B cell (primary cell): ENCODE measurements at regions not wholly inside any gene's neighbourhood (a gene's known extent, or its start where the extent isn't known, plus 50 kb on each side); places are given as distances from the start of the nearest gene placed in this dataset.

Experiments
- ATAC-seq: fragments of 200-7000 bp; cut with Tn5 transposase; one replicate; pipeline ENCODE4 v1.10.0; 2021; ENCODE audit warnings: low read depth, mild to moderate bottlenecking, moderate number of reproducible peaks, moderate library complexity
- CTCF ChIA-PET: fragments of 350-600 bp; sonication (Branson Sonifier 250); formaldehyde crosslinking; loops from one replicate; lab custom pipeline; 2021; ENCODE audit warnings: antibody characterized with exemption, inconsistent platforms; lab: Charles Lee
- POLR2A ChIA-PET: fragments of 350-600 bp; sonication (Branson Sonifier 250); formaldehyde crosslinking; loops from one replicate; lab custom pipeline; 2021; ENCODE audit warnings: antibody characterized with exemption; lab: Charles Lee
- DNase-seq: peaks from one replicate; pipeline ENCODE4 v3.0.0; 2013
- H2AFZ ChIP-seq: 2 replicates; pipeline ENCODE4 v1.6.1; 2012; ENCODE audit warnings: mild to moderate bottlenecking, low read depth, low read length; ENCODE audit not compliant: insufficient read depth, poor library complexity, severe bottlenecking
- H3K27ac ChIP-seq, 2 donors: 1 replicate in 1 of 2; 2 replicates in 1 of 2; pipeline ENCODE4 v1.5.1; 2012 to 2013; ENCODE audit warnings: low read length in 2 of 2, mild to moderate bottlenecking in 2 of 2, moderate library complexity in 1 of 2
- H3K27me3 ChIP-seq, 4 experiments: fragments of 200-600 bp in 1 of 4; sonication (generic) in 1 of 4; replicated peaks in 1 of 4; 1 replicate in 2 of 4; 2 replicates in 2 of 4; pipeline versions ENCODE4 v1.6.1 to v1.7.0; 2013 to 2016; ENCODE audit warnings: low read length in 3 of 4, mild to moderate bottlenecking in 2 of 4, mixed read lengths in 1 of 4, moderate library complexity in 1 of 4; ENCODE audit not compliant: insufficient read depth in 4 of 4, control insufficient read depth in 3 of 4; ENCODE audit errors: control extremely low read depth in 1 of 4
- H3K36me3 ChIP-seq, 2 experiments: replicated peaks in 1 of 2; 1 replicate in 1 of 2; 2 replicates in 1 of 2; pipeline versions ENCODE4 v1.6.1 to v1.7.1; 2013; ENCODE audit warnings: low read length in 1 of 2; ENCODE audit not compliant: insufficient read depth in 2 of 2, control insufficient read depth in 1 of 2; ENCODE audit errors: control extremely low read depth in 1 of 2, extremely low read depth in 1 of 2
- H3K4me1 ChIP-seq, 2 donors: fragments of 200-600 bp in 1 of 2; sonication (generic) in 1 of 2; 1 replicate in 1 of 2; 2 replicates in 1 of 2; pipeline versions ENCODE4 v1.5.1 to v1.6.1; 2013 to 2017; ENCODE audit warnings: low read length in 2 of 2; ENCODE audit not compliant: control insufficient read depth in 2 of 2, insufficient read depth in 2 of 2
- H3K4me2 ChIP-seq: replicated peaks from 2 replicates; pipeline ENCODE3; 2012; ENCODE audit warnings: mild to moderate bottlenecking, low read depth, low read length; ENCODE audit not compliant: poor library complexity, severe bottlenecking
- H3K4me3 ChIP-seq, 5 experiments: fragments of 200-600 bp in 1 of 5; sonication (generic) in 1 of 5; 1 replicate in 3 of 5; 2 replicates in 2 of 5; pipeline versions ENCODE4 v1.5.1 to v1.7.0; 2011 to 2016; ENCODE audit warnings: low read length in 4 of 5, mild to moderate bottlenecking in 4 of 5, low read depth in 2 of 5, control low read depth in 1 of 5, moderate library complexity in 1 of 5; ENCODE audit not compliant: insufficient read depth in 1 of 5; ENCODE audit errors: control extremely low read depth in 1 of 5, extremely low read depth in 1 of 5
- H3K79me2 ChIP-seq: fragments of 200-600 bp; sonication (generic); one replicate; pipeline ENCODE4 v1.6.0; 2016; ENCODE audit warnings: low read length; ENCODE audit not compliant: control insufficient read depth, insufficient read depth
- H3K9ac ChIP-seq: fragments of 200-600 bp; sonication (generic); 2 replicates; pipeline ENCODE4 v1.6.1; 2017; ENCODE audit warnings: mild to moderate bottlenecking, low read length, moderate library complexity
- H3K9me3 ChIP-seq, 3 donors: one replicate each; pipeline versions ENCODE4 v1.6.1 to v1.7.1; 2013; ENCODE audit warnings: low read length in 2 of 3; ENCODE audit not compliant: control insufficient read depth in 2 of 3, insufficient read depth in 1 of 3; ENCODE audit errors: control extremely low read depth in 1 of 3
- H4K20me1 ChIP-seq: 2 replicates; pipeline ENCODE4 v1.6.0; 2012; ENCODE audit warnings: mild to moderate bottlenecking, low read length; ENCODE audit not compliant: insufficient read depth, control insufficient read depth, poor library complexity, severe bottlenecking
- H3K27ac Mint-ChIP-seq: one replicate; pipeline ENCODE4 v1.8.0; 2021; ENCODE audit warnings: mixed read lengths
- H3K27me3 Mint-ChIP-seq: one replicate; pipeline ENCODE4 v1.8.0; 2021; ENCODE audit warnings: mixed read lengths
- H3K4me1 Mint-ChIP-seq: one replicate; pipeline ENCODE4 v1.8.0; 2021; ENCODE audit warnings: mixed read lengths
- H3K4me3 Mint-ChIP-seq: one replicate; pipeline ENCODE4 v1.8.0; 2021; ENCODE audit warnings: mixed read lengths
- H3K9me3 Mint-ChIP-seq: one replicate; pipeline ENCODE4 v1.8.0; 2022; ENCODE audit warnings: mixed read lengths; ENCODE audit not compliant: insufficient read depth
- CTCF ChIP-seq: fragments of 200-600 bp; IDR thresholded peaks from one replicate; pipeline ENCODE4 v1.8.0; 2022; ENCODE audit warnings: antibody characterized with exemption, mild to moderate bottlenecking
- EZH2 ChIP-seq: IDR thresholded peaks from 2 replicates; pipeline ENCODE4 v1.6.1; 2012; ENCODE audit warnings: borderline replicate concordance, low read depth, mild to moderate bottlenecking, moderate library complexity, low read length; ENCODE audit not compliant: insufficient read depth, poor library complexity, severe bottlenecking
- WGBS: methylation state at CpG from one replicate; pipeline ENCODE4 v1.1.5; 2013; ENCODE audit warnings: missing lambda C conversion rate; ENCODE audit not compliant: insufficient coverage; 5-methylcytosine and 5-hydroxymethylcytosine counted together
- intact Hi-C: fragments of 100-400 bp; cut with micrococcal nuclease; formaldehyde crosslinking; loops from one replicate; pipeline ENCODE4 v1.10.0; 2022

DNA sequence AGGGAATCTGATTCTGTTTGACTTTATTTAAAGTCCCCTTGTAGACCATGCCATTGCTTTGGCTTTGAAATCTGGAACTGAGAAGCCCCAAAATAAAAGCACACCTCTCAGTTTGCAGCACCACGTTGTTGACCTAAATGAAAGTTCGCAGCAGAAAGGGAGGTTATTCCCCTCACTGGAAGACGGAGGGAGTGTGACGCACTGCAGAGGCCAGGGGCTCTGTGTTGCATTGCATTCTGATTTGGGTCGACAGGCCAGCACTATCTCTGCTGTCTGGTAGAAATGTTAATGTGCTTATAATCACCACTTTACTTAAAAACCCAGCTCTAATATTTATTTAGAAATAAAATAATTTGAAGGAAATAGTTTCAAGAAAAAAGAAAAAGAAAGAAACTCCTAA lies 675.2 kb upstream of the NR5A2 start:
- ATAC-seq (no peak), DNase-seq (no peak)
- peaks cover 4% of the 10 kb centered on the region for H3K9me3 Mint-ChIP-seq
- 84% methylated on average over 4 of the region's 5 CpGs for WGBS
- no peaks in the 10 kb centered on the region for H3K27me3 ChIP-seq
- no peaks in the 10 kb centered on the region for H3K4me1 Mint-ChIP-seq
- no peaks in the 10 kb centered on the region for H3K27me3 Mint-ChIP-seq
- H3K9me3 ChIP-seq = peaks cover 0 to 8% (median 5%) of the 10 kb centered on the region in 3 donors
- H3K36me3 ChIP-seq = peaks cover 0 to 1% of the 10 kb centered on the region in 2 experiments
- no peak overlapping the region for H3K27ac ChIP-seq
- H3K4me2 ChIP-seq = no peak overlapping the region
- no peak overlapping the region for H3K4me3 ChIP-seq
- no peaks in the 10 kb centered on the region for H3K4me1 ChIP-seq
- TF ChIP-seq EZH2 = no peak
- TF ChIP-seq CTCF = no peak
- no peak overlapping the region for H3K27ac Mint-ChIP-seq
- H3K4me3 Mint-ChIP-seq = no peak overlapping the region
- ChIA-PET POLR2A (no interaction called here), CTCF (no interaction called here)
- H4K20me1 ChIP-seq = no peaks in the 10 kb centered on the region
- intact Hi-C loops = no loop called here
- H2AFZ ChIP-seq = no peak overlapping the region
- H3K9ac ChIP-seq = no peak overlapping the region
- no peaks in the 10 kb centered on the region for H3K79me2 ChIP-seq

- CTCF ChIA-PET = no interaction called here
Observed at GRCh38 chr1:199353906-199354305, 673.6 kb upstream of the NR5A2 start.

More at GRCh38 chr1:199353906-199354305, 673.6 kb upstream of the NR5A2 start:
- ATAC-seq (no peak), DNase-seq (no peak)
- no peaks in the 10 kb centered on the region for H3K79me2 ChIP-seq
- H3K4me3 ChIP-seq = no peak overlapping the region
- no peaks in the 10 kb centered on the region for H3K27me3 ChIP-seq
- H3K4me1 Mint-ChIP-seq = no peaks in the 10 kb centered on the region
- H2AFZ ChIP-seq = no peak overlapping the region
- H3K27ac Mint-ChIP-seq = no peak overlapping the region
- H3K9ac ChIP-seq = no peak overlapping the region
- H3K36me3 ChIP-seq = peaks cover 0 to 1% of the 10 kb centered on the region in 2 experiments
- peaks cover 3% of the 10 kb centered on the region for H3K9me3 Mint-ChIP-seq
- H4K20me1 ChIP-seq = no peaks in the 10 kb centered on the region
- H3K9me3 ChIP-seq = peaks cover 0 to 7% (median 5%) of the 10 kb centered on the region in 3 donors
- no peaks in the 10 kb centered on the region for H3K27me3 Mint-ChIP-seq
- TF ChIP-seq CTCF (no peak), EZH2 (no peak)
- no peak overlapping the region for H3K4me2 ChIP-seq
- no peaks in the 10 kb centered on the region for H3K4me1 ChIP-seq
- H3K27ac ChIP-seq = no peak overlapping the region
- no peak overlapping the region for H3K4me3 Mint-ChIP-seq
- POLR2A ChIA-PET = no interaction called here
- intact Hi-C loops = no loop called here
- no CpG with 5 or more reads among the region's 2 CpGs for WGBS
